ENCODE measurements at regions not wholly inside any gene's neighbourhood (a gene's known extent, or its start where the extent isn't known, plus 50 kb on each side); places are given as distances from the start of the nearest gene placed in this dataset.

DNA sequence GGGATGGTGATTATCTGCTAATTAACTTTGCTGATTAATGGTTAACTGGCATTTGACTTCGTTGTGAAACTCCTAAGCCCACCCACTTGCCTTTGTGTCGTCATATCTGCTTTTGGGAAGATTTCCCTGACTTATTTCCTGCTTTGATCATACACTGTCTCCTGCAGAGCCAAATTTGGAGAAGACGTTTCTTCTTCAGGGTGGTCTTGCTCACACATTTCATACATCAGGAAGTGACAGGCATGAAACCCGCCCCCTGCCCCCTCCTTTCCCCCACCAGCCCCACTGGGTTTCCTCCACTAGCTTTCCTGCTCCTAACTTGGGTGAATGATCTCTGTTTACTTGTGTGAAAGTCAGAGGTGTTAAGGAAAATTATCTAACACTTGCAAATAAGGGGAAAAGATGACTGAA, 300.1 kb downstream of the TSN start:
- 67% methylated on average over 1 of the region's 4 CpGs for WGBS (ENCODE audit: insufficient coverage)
- Histone ChIP-seq H3K4me3 (ENCODE audit: low read depth, low read length) (no peak overlapping the region), H3K4me1 (ENCODE audit: control insufficient read depth, insufficient read depth, low read length) (no peaks in the 10 kb centered on the region), H3K27me3 (ENCODE audit: control insufficient read depth, insufficient read depth, low read length) (no peaks in the 10 kb centered on the region), H3K36me3 (ENCODE audit: control insufficient read depth, insufficient read depth, low read length) (no peaks in the 10 kb centered on the region), H3K9me3 (ENCODE audit: control insufficient read depth, insufficient read depth, low read length) (no peaks in the 10 kb centered on the region), H3K27ac (ENCODE audit: low read depth, low read length) (no peak overlapping the region)
- DNase-seq (ENCODE audit: low read depth in 4 of 6, low spot score in 6 of 6) = no peak

DNA sequence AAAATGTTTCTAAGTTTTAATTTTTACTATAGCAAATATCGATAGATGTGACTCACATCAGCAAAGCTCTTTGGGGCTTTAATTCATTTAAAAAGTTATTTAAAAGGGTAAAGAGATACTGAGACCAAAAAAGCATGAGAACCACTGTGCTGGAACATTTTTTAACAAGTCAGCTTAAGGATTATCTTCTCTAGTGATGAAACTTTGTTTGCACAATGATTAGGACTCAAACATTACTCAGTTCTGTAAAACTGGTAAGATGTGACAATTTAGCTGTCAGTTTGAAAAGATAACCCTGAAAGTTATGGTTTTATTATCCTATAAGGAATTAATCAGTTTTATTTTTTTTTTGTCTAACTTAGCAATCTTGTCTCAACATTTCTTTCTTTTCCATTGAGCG, 301.4 kb downstream of the TSN start:
- H3K27me3 ChIP-seq (ENCODE audit: control insufficient read depth, insufficient read depth, low read length) = no peaks in the 10 kb centered on the region
- no peak overlapping the region for H3K4me3 ChIP-seq (ENCODE audit: low read depth, low read length)

DNA sequence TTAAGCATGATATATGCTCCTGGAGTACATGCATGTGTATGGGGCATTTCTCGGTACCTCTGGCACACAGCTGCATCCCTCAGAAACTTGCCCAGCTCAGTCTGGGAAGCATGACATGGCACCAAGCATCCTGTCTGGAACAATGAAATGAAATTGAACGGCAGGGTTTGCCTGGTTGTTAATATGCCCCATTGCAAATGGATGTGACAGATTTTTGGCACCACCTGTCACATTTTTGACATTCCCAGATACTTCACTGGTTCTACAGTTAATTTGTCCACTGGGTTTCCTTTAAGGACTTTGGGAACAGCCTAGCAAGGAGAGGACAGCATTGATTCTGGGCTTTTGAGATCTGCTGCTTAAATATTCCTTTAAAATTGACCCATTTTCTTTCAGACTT, 305.8 kb downstream of the TSN start:
- Histone ChIP-seq H3K4me3 (ENCODE audit: low read depth, low read length) (no peak overlapping the region), H3K27me3 (ENCODE audit: control insufficient read depth, insufficient read depth, low read length) (no peaks in the 10 kb centered on the region), H3K9me3 (ENCODE audit: control insufficient read depth, insufficient read depth, low read length) (no peaks in the 10 kb centered on the region), H3K4me1 (ENCODE audit: control insufficient read depth, insufficient read depth, low read length) (no peaks in the 10 kb centered on the region), H3K27ac (ENCODE audit: low read depth, low read length) (no peak overlapping the region), H3K36me3 (ENCODE audit: control insufficient read depth, insufficient read depth, low read length) (no peaks in the 10 kb centered on the region)
- 49% methylated on average over 2 of the region's 2 CpGs for WGBS (ENCODE audit: insufficient coverage)
- peak in 1 of 6 donors; percentile 49 for DNase-seq (ENCODE audit: low read depth in 4 of 6, low spot score in 6 of 6)

More for the DNA sequence above, 301.4 kb downstream of the TSN start:
- no peaks in the 10 kb centered on the region for H3K9me3 ChIP-seq (ENCODE audit: control insufficient read depth, insufficient read depth, low read length)
- no peak overlapping the region for H3K27ac ChIP-seq (ENCODE audit: low read depth, low read length)
- no peaks in the 10 kb centered on the region for H3K4me1 ChIP-seq (ENCODE audit: control insufficient read depth, insufficient read depth, low read length)
- H3K36me3 ChIP-seq (ENCODE audit: control insufficient read depth, insufficient read depth, low read length) = no peaks in the 10 kb centered on the region
- DNase-seq (ENCODE audit: low read depth in 4 of 6, low spot score in 6 of 6) = no peak
- WGBS (ENCODE audit: insufficient coverage) = no CpG with 5 or more reads among the region's 2 CpGs

DNA sequence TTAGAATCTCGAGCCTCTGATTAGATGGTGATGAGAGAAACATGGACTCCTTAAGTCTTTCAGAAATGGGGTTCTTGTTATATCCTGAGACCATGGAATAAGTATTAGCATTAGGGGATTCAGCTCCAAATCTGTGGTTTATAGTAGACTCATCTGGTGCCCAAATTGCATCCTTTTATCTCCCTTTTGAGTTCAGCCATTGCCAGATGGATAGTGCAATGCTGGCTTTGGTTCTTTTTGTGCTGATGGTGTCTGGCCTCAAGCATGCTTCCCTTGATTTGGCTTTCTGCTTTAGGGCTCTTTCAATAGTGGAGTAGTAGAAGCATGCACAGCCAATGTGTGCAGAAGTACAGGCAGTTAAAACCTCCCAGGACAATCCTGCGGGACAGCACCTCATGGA, 306.4 kb downstream of the TSN start:
- 94% methylated on average over 2 of the region's 2 CpGs for WGBS (ENCODE audit: insufficient coverage)
- peak in 1 of 6 donors; percentile 58 for DNase-seq (ENCODE audit: low read depth in 4 of 6, low spot score in 6 of 6)

DNA sequence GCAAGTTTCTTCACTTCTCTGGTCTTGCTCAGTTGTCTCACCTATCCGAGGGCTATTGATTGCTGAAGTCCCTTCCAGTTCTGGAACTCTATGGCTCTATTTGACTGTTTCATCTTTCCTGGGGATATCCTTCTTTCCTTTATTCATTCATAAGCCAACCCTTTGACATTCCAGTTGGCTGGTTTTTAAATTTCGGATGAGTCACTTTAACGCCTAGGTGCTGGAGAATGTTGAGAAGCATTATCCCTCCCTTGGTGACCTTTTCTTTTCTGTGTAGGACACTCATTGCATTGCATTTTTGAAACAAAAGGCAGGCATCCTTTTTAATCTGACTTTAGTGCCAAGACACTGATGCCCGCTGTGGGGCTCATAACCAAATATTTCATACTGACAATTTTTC, 307.1 kb downstream of the TSN start:
- Histone ChIP-seq H3K4me1 (ENCODE audit: control insufficient read depth, insufficient read depth, low read length) (no peaks in the 10 kb centered on the region), H3K27me3 (ENCODE audit: control insufficient read depth, insufficient read depth, low read length) (no peaks in the 10 kb centered on the region), H3K27ac (ENCODE audit: low read depth, low read length) (no peak overlapping the region), H3K4me3 (ENCODE audit: low read depth, low read length) (no peak overlapping the region), H3K9me3 (ENCODE audit: control insufficient read depth, insufficient read depth, low read length) (no peaks in the 10 kb centered on the region), H3K36me3 (ENCODE audit: control insufficient read depth, insufficient read depth, low read length) (no peaks in the 10 kb centered on the region)
- no peak for DNase-seq (ENCODE audit: low read depth in 4 of 6, low spot score in 6 of 6)
- whole genome bisulfite sequencing (ENCODE audit: insufficient coverage) = 55% methylated on average over 3 of the region's 4 CpGs

More for the DNA sequence above, 306.4 kb downstream of the TSN start:
- Histone ChIP-seq H3K4me1 (ENCODE audit: control insufficient read depth, insufficient read depth, low read length) (no peaks in the 10 kb centered on the region), H3K4me3 (ENCODE audit: low read depth, low read length) (no peak overlapping the region), H3K27me3 (ENCODE audit: control insufficient read depth, insufficient read depth, low read length) (no peaks in the 10 kb centered on the region), H3K36me3 (ENCODE audit: control insufficient read depth, insufficient read depth, low read length) (no peaks in the 10 kb centered on the region), H3K27ac (ENCODE audit: low read depth, low read length) (no peak overlapping the region), H3K9me3 (ENCODE audit: control insufficient read depth, insufficient read depth, low read length) (no peaks in the 10 kb centered on the region)

DNA sequence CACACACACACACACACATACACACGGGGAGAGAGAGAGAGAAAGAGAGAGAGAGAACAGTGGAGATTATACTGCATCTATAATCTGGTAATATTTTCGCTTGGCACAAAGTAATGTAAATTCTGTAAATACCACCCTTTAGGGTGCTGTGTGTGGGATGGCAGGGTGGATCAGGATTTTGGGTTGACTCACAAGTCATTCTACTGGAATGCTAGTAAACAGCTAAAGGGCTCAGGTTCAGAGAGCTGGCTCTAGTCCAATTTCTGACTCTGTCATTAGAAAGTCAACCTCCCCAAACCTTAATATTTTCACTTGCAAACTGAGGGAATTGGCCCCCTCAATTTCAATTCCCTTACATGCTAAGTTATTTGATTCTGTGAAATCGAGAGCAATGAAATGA, 308.3 kb downstream of the TSN start:
- no peak for DNase-seq (ENCODE audit: low read depth in 4 of 6, low spot score in 6 of 6)
- H3K36me3 ChIP-seq (ENCODE audit: control insufficient read depth, insufficient read depth, low read length) = no peaks in the 10 kb centered on the region
- no peaks in the 10 kb centered on the region for H3K27me3 ChIP-seq (ENCODE audit: control insufficient read depth, insufficient read depth, low read length)
- no peak overlapping the region for H3K4me3 ChIP-seq (ENCODE audit: low read depth, low read length)
- no peaks in the 10 kb centered on the region for H3K9me3 ChIP-seq (ENCODE audit: control insufficient read depth, insufficient read depth, low read length)
- H3K4me1 ChIP-seq (ENCODE audit: control insufficient read depth, insufficient read depth, low read length) = no peaks in the 10 kb centered on the region
- no peak overlapping the region for H3K27ac ChIP-seq (ENCODE audit: low read depth, low read length)
- WGBS (ENCODE audit: insufficient coverage) = no CpG with 5 or more reads among the region's 3 CpGs

DNA sequence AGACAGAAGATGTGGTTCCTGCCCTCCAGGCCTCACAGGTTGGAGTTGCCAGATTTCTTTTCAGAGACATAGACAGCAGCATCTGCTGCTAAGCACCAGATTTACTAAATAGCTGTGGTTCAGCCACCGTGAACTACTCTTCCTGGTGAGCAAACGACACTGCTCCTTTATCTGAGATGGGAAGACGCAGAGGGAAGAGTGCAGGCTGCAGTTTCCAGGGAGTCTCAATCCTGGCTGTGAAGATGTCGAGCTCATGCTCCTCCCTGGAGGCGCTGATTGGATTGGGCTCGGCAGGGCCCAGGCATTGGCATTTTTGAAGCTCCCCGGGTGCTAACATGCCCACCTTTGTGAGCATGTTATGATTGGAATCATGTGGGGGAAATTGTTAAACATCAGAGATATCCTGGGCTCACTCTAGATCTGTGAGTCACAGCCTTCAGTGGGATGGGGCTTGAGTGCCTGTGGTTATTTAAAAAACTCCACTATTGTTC, 314.8 kb downstream of the TSN start:
- 78% methylated on average over 6 of the region's 7 CpGs for WGBS (ENCODE audit: insufficient coverage)
- Histone ChIP-seq H3K36me3 (ENCODE audit: control insufficient read depth, insufficient read depth, low read length) (no peaks in the 10 kb centered on the region), H3K27ac (ENCODE audit: low read depth, low read length) (no peak overlapping the region), H3K9me3 (ENCODE audit: control insufficient read depth, insufficient read depth, low read length) (no peaks in the 10 kb centered on the region), H3K4me3 (ENCODE audit: low read depth, low read length) (no peak overlapping the region), H3K27me3 (ENCODE audit: control insufficient read depth, insufficient read depth, low read length) (no peaks in the 10 kb centered on the region), H3K4me1 (ENCODE audit: control insufficient read depth, insufficient read depth, low read length) (no peaks in the 10 kb centered on the region)
- peak in 1 of 6 donors; percentile 59 for DNase-seq (ENCODE audit: low read depth in 4 of 6, low spot score in 6 of 6)

DNA sequence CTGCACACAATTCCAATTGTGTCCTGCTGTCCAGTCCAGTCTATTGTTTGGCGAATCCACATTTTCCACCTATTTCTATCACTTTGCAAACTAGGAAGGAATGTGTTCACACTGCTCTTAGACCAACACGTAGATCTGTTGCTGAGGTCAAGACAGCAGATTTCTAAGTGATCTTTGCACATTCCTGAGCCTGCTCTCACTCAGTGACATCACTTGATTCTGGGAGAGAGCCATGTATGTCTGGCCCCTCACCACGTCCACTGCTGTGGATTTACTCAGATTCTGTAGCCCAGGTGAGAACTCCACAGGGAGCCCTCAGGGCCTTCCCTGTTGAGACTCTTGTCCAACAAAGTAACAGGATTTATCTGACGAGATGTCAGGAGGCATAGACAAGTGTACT, 317.2 kb downstream of the TSN start:
- WGBS (ENCODE audit: insufficient coverage) = 80% methylated on average over 3 of the region's 4 CpGs
- H3K27ac ChIP-seq (ENCODE audit: low read depth, low read length) = no peak overlapping the region
- no peaks in the 10 kb centered on the region for H3K27me3 ChIP-seq (ENCODE audit: control insufficient read depth, insufficient read depth, low read length)
- H3K9me3 ChIP-seq (ENCODE audit: control insufficient read depth, insufficient read depth, low read length) = no peaks in the 10 kb centered on the region
- no peak overlapping the region for H3K4me3 ChIP-seq (ENCODE audit: low read depth, low read length)
- no peaks in the 10 kb centered on the region for H3K36me3 ChIP-seq (ENCODE audit: control insufficient read depth, insufficient read depth, low read length)
- H3K4me1 ChIP-seq (ENCODE audit: control insufficient read depth, insufficient read depth, low read length) = no peaks in the 10 kb centered on the region
- no peak for DNase-seq (ENCODE audit: low read depth in 4 of 6, low spot score in 6 of 6)

DNA sequence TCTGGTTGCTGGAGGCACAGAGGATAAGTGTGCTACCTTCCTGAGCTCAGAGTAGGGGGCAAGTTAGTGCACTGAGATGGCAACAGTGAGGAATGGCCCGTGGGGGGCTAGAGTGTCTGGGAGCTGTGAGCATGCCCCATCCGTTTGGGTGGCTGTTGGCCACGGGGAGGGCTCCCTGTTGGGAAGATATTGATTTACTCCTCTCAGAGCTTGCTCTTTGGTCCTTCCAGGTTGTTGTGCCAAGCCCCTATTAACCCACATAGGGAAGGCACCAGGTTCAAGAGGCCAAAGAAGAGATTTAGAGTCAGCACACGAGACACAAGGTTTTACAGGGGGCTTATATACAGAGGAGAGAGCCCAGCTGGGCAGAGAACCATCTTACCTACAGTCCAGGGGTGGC, 318.8 kb downstream of the TSN start:
- Histone ChIP-seq H3K36me3 (ENCODE audit: control insufficient read depth, insufficient read depth, low read length) (no peaks in the 10 kb centered on the region), H3K4me3 (ENCODE audit: low read depth, low read length) (no peak overlapping the region), H3K27me3 (ENCODE audit: control insufficient read depth, insufficient read depth, low read length) (no peaks in the 10 kb centered on the region), H3K27ac (ENCODE audit: low read depth, low read length) (no peak overlapping the region), H3K9me3 (ENCODE audit: control insufficient read depth, insufficient read depth, low read length) (no peaks in the 10 kb centered on the region), H3K4me1 (ENCODE audit: control insufficient read depth, insufficient read depth, low read length) (no peaks in the 10 kb centered on the region)
- no peak for DNase-seq (ENCODE audit: low read depth in 4 of 6, low spot score in 6 of 6)
- WGBS (ENCODE audit: insufficient coverage) = 76% methylated on average over 3 of the region's 4 CpGs

DNA sequence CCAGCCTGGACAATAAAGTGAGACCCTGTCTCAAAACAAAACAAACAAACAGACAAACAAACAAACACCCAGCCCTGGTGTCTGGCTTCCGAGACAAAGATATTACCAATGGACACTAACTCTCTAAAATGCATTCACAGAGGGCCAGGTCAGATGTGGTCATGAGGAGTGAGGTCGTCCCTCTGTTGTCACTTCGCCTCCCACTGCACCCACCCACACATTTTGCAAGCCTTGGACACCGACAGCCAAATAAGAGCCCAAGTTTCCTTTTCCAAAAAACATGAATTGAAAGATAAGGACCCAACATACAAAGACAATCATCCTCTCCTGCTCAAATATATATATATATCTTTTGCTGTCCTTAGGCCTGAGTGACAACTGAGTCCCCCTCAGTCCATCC, 319.9 kb downstream of the TSN start:
- 100% methylated on average over 2 of the region's 4 CpGs for WGBS (ENCODE audit: insufficient coverage)
- H3K9me3 ChIP-seq (ENCODE audit: control insufficient read depth, insufficient read depth, low read length) = no peaks in the 10 kb centered on the region
- no peak for DNase-seq (ENCODE audit: low read depth in 4 of 6, low spot score in 6 of 6)
- H3K4me3 ChIP-seq (ENCODE audit: low read depth, low read length) = no peak overlapping the region
- H3K4me1 ChIP-seq (ENCODE audit: control insufficient read depth, insufficient read depth, low read length) = no peaks in the 10 kb centered on the region
- no peaks in the 10 kb centered on the region for H3K36me3 ChIP-seq (ENCODE audit: control insufficient read depth, insufficient read depth, low read length)
- H3K27me3 ChIP-seq (ENCODE audit: control insufficient read depth, insufficient read depth, low read length) = no peaks in the 10 kb centered on the region
- no peak overlapping the region for H3K27ac ChIP-seq (ENCODE audit: low read depth, low read length)

Data from spinal cord (tissue), 9 donors.